HepG2 (cell line): ENCODE measurements at regions not wholly inside any gene's neighbourhood (a gene's known extent, or its start where the extent isn't known, plus 50 kb on each side); places are given as distances from the start of the nearest gene placed in this dataset.

Experiments used
- ATAC-seq: fragments of 200-7000 bp; cut with Tn5 transposase; 3 replicates; pipeline ENCODE4 v1.9.1; 2020; ENCODE audit warnings: mild to moderate bottlenecking, moderate library complexity
- BruUV-seq: library from RNA; stranded (reverse); fragments of 400-500 nt; replicated peaks from 2 replicates; lab custom pipeline; 2021; lab: Mats Ljungman, UMichigan
- CTCF ChIA-PET: fragments of 300-600 bp; formaldehyde crosslinking; extraction: SDS; loops from one replicate; lab custom pipeline; 2021; ENCODE audit warnings: low total read pairs, inconsistent platforms, low intra/inter-chr PET ratio; lab: Yijun Ruan, JAX
- POLR2A ChIA-PET: fragments of 350-600 bp; sonication (Branson Sonifier 250); formaldehyde crosslinking; loops from one replicate; lab custom pipeline; 2020; ENCODE audit warnings: antibody characterized with exemption, inconsistent platforms; lab: Yijun Ruan, JAX
- DNase-seq: peaks from one replicate; pipeline ENCODE4 v3.0.0-alpha.2; 2015; ENCODE audit warnings: low spot score
- FAIRE-seq: peaks from 3 replicates; lab custom pipeline; 2011; peaks lifted over from hg19 to GRCh38; lab: Jason Lieb, UNC
- H2AFZ ChIP-seq: one replicate; pipeline ENCODE4 v1.6.1; 2011; ENCODE audit warnings: low read length, inconsistent platforms
- H3K27ac ChIP-seq: fragments of 300-600 bp; 3 replicates; pipeline ENCODE4 v1.8.0; 2011; ENCODE audit warnings: mixed run types, mild to moderate bottlenecking, mixed read lengths, low read length, inconsistent platforms; ENCODE audit not compliant: insufficient read depth; ENCODE audit errors: extremely low read length
- H3K27me3 ChIP-seq, 2 experiments: fragments of 200-600 bp in 1 of 2; 2 replicates in 1 of 2; 3 replicates in 1 of 2; pipeline versions ENCODE4 v1.6.0 to v1.8.0; 2011; ENCODE audit warnings: low read length in 2 of 2, mild to moderate bottlenecking in 2 of 2, moderate library complexity in 2 of 2, inconsistent platforms in 1 of 2; ENCODE audit not compliant: insufficient read depth in 2 of 2, control insufficient read depth in 1 of 2
- H3K36me3 ChIP-seq, 2 experiments: fragments of 200-600 bp in 1 of 2; replicated peaks in 1 of 2; 2 replicates in 1 of 2; 3 replicates in 1 of 2; pipeline versions ENCODE4 v1.5.1 to v1.8.0; 2011; ENCODE audit warnings: low read length in 2 of 2, inconsistent platforms in 1 of 2; ENCODE audit not compliant: insufficient read depth in 2 of 2, control insufficient read depth in 1 of 2
- H3K4me1 ChIP-seq: 2 replicates; pipeline ENCODE4 v1.5.1; 2012; ENCODE audit warnings: low read length, inconsistent platforms; ENCODE audit not compliant: insufficient read depth
- H3K4me2 ChIP-seq: 2 replicates; pipeline ENCODE4 v1.6.0; 2011; ENCODE audit warnings: low read depth, low read length, inconsistent platforms
- H3K4me3 ChIP-seq, 3 experiments: fragments of 200-600 bp in 1 of 3; sonication (generic), shearing (Covaris generic) in 1 of 3; replicated peaks in 1 of 3; 2 replicates each; pipeline ENCODE4 v1.5.1; 2011 to 2016; ENCODE audit warnings: low read length in 3 of 3, inconsistent platforms in 2 of 3, low read depth in 2 of 3, mild to moderate bottlenecking in 2 of 3, control low read depth in 1 of 3, mixed read lengths in 1 of 3; ENCODE audit not compliant: insufficient read depth in 1 of 3
- H3K79me2 ChIP-seq: one replicate; pipeline ENCODE4 v1.6.1; 2011; ENCODE audit warnings: low read length, inconsistent platforms; ENCODE audit not compliant: insufficient read depth
- H3K9ac ChIP-seq: 2 replicates; pipeline ENCODE4 v1.6.0; 2011; ENCODE audit warnings: mild to moderate bottlenecking, low read depth, low read length, inconsistent platforms; ENCODE audit not compliant: insufficient read depth
- H3K9me3 ChIP-seq: 2 replicates; pipeline ENCODE4 v1.5.1; 2012; ENCODE audit warnings: mild to moderate bottlenecking, low read length
- H4K20me1 ChIP-seq: 2 replicates; pipeline ENCODE4 v1.6.0; 2011; ENCODE audit warnings: inconsistent platforms, mild to moderate bottlenecking, low read length, moderate library complexity; ENCODE audit not compliant: insufficient read depth
- FOXK2 ChIP-seq: fragments of 450-650 bp; IDR thresholded peaks from 2 replicates; pipeline ENCODE4 v1.6.1; 2016
- GTF3A ChIP-seq: sonication (generic); formaldehyde crosslinking; conservative IDR thresholded peaks from 2 replicates; pipeline ENCODE4 v1.4.0; 2020; ENCODE audit warnings: mild to moderate bottlenecking, missing genetic modification reagents
- IRF1 ChIP-seq: sonication (generic); formaldehyde crosslinking; IDR thresholded peaks from 2 replicates; pipeline ENCODE4 v1.4.0; 2020; ENCODE audit warnings: low read depth, mild to moderate bottlenecking, missing genetic modification reagents
- KLF16 ChIP-seq, 2 experiments: sonication (generic) in 1 of 2; formaldehyde crosslinking in 1 of 2; IDR thresholded peaks; 2 replicates each; pipeline versions ENCODE4 v1.6.1 to v1.8.0; 2016 to 2023; ENCODE audit warnings: missing genetic modification reagents in 2 of 2, missing compliant biosample characterization in 1 of 2
- MTERF4 ChIP-seq: sonication (generic); formaldehyde crosslinking; IDR thresholded peaks from 2 replicates; pipeline ENCODE4 v1.8.0; 2023; ENCODE audit warnings: mild to moderate bottlenecking, missing genetic modification reagents
- PCBP2 ChIP-seq: fragments of 200-400 bp; formaldehyde crosslinking; optimal IDR thresholded peaks from 2 replicates; pipeline ENCODE3; 2018; ENCODE audit warnings: low read length, low read depth; ENCODE audit not compliant: poor library complexity, severe bottlenecking
- TAF15 ChIP-seq: fragments of 200-400 bp; formaldehyde crosslinking; IDR thresholded peaks from one replicate; pipeline ENCODE4 v1.6.1; 2018; ENCODE audit warnings: mild to moderate bottlenecking, low read depth, low read length; ENCODE audit not compliant: poor library complexity, severe bottlenecking
- TCF7L2 ChIP-seq: IDR thresholded peaks from 2 replicates; pipeline ENCODE4 v1.6.1; 2011; ENCODE audit warnings: mild to moderate bottlenecking, low read depth, low read length, moderate library complexity
- ZGPAT ChIP-seq: IDR thresholded peaks from 2 replicates; pipeline ENCODE4 v1.6.1; 2016; ENCODE audit warnings: mild to moderate bottlenecking
- ZMYM4 ChIP-seq: sonication (generic); formaldehyde crosslinking; IDR thresholded peaks from 2 replicates; pipeline ENCODE4 v1.8.1; 2023; ENCODE audit warnings: mild to moderate bottlenecking, missing genetic modification reagents
- ZNF143 ChIP-seq: sonication (generic); formaldehyde crosslinking; IDR thresholded peaks from 2 replicates; pipeline ENCODE4 v1.4.0; 2020; ENCODE audit warnings: missing genetic modification reagents
- ZNF280D ChIP-seq: sonication (generic); formaldehyde crosslinking; IDR thresholded peaks from 2 replicates; pipeline ENCODE4 v1.5.1; 2020; ENCODE audit warnings: mild to moderate bottlenecking, missing genetic modification reagents
- ZNF598 ChIP-seq: sonication (generic); formaldehyde crosslinking; IDR thresholded peaks from 2 replicates; pipeline ENCODE4 v1.5.1; 2020; ENCODE audit warnings: mild to moderate bottlenecking, missing genetic modification reagents, borderline replicate concordance
- ZNF777 ChIP-seq: sonication (generic); formaldehyde crosslinking; IDR thresholded peaks from 2 replicates; pipeline ENCODE4 v1.4.0; 2020; ENCODE audit warnings: missing genetic modification reagents
- WGBS: methylation state at CpG from one replicate; pipeline ENCODE4 v1.1.6; 2017; ENCODE audit warnings: low lambda C conversion rate; 5-methylcytosine and 5-hydroxymethylcytosine counted together
- in situ Hi-C: cut with HindIII; loops from 2 replicates; pipeline ENCODE4 v1.10.0; 2017; ENCODE audit warnings: low pct_unique_long_range_greater_than_20kb; ENCODE audit not compliant: extremely low pct_ligation_motif_present
- intact Hi-C: fragments of 100-400 bp; cut with micrococcal nuclease; formaldehyde crosslinking; loops from one replicate; pipeline ENCODE4 v1.10.0; 2022; ENCODE audit not compliant: unreplicated experiment

DNA sequence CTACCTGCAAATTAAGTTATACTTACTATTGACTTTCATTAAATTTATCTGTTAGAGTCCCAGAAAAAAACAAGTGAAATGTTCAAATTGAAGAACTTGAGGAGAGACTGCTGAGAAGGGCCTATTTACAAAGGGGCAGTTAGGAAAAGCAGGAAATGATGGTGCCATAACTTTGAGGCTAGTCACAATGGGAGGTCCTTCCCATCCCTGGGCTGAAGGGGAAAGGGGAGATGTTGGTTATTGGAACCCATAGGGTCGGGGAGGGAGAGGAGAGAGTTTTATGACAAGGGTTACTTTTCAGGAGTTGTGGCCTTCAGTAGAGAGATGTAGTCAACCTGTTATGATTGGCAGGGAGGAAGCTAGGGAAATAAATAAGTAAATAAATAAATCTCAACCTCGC is 169.1 kb downstream of the DMRT2 start:
- in situ Hi-C loops (no loop called here), intact Hi-C loops (no loop called here)
- Histone ChIP-seq H3K27ac (no peak overlapping the region), H2AFZ (no peak overlapping the region), H3K36me3 (no peaks in the 10 kb centered on the region), H3K79me2 (no peaks in the 10 kb centered on the region), H4K20me1 (no peaks in the 10 kb centered on the region), H3K4me3 (no peak overlapping the region), H3K27me3 (no peaks in the 10 kb centered on the region), H3K4me2 (no peak overlapping the region), H3K4me1 (no peaks in the 10 kb centered on the region), H3K9me3 (no peaks in the 10 kb centered on the region), H3K9ac (no peak overlapping the region)
- FAIRE-seq (no peak), ATAC-seq (no peak), DNase-seq (no peak)
- ChIA-PET POLR2A (no interaction called here), CTCF (no interaction called here)
- TF ChIP-seq IRF1 (CRISPR knock-in tag) = no peak
- TF ChIP-seq TAF15 = no peak
- TF ChIP-seq ZNF777 = no peak
- TF ChIP-seq ZNF598 (CRISPR knock-in tag) = no peak
- TF ChIP-seq ZGPAT (CRISPR knock-in tag) = no peak
- no peak for TF ChIP-seq GTF3A (CRISPR knock-in tag)
- no peak for TF ChIP-seq ZNF143 (CRISPR knock-in tag)
- no peak for TF ChIP-seq TCF7L2
- no peak for TF ChIP-seq MTERF4 (CRISPR knock-in tag)
- no peak for TF ChIP-seq FOXK2
- TF ChIP-seq PCBP2 = no peak
- no peak for TF ChIP-seq KLF16 (CRISPR knock-in tag; IDR thresholded peaks at IDR 0.05)
- no peak for TF ChIP-seq ZMYM4 (CRISPR knock-in tag)
- no peak for TF ChIP-seq ZNF280D (CRISPR knock-in tag)
- BruUV-seq = no TSS peak
- WGBS = 15% methylated on average over 2 of the region's 2 CpGs
